Endothelial cell (in vitro differentiated cells): ENCODE measurements at regions not wholly inside any gene's neighbourhood (a gene's known extent, or its start where the extent isn't known, plus 50 kb on each side); places are given as distances from the start of the nearest gene placed in this dataset.

Experiments used
- DNase-seq: peaks from one replicate; pipeline ENCODE4 v3.0.0; 2021; ENCODE audit warnings: low spot score
- H3K27ac Mint-ChIP-seq: one replicate; pipeline ENCODE4 v1.8.0; 2021; ENCODE audit warnings: mixed read lengths, inconsistent platforms; ENCODE audit not compliant: unreplicated experiment
- H3K27me3 Mint-ChIP-seq: one replicate; pipeline ENCODE4 v1.8.0; 2021; ENCODE audit warnings: mild to moderate bottlenecking, moderate library complexity, mixed read lengths, inconsistent platforms; ENCODE audit not compliant: unreplicated experiment
- H3K36me3 Mint-ChIP-seq: one replicate; pipeline ENCODE4 v1.8.0; 2021; ENCODE audit warnings: mild to moderate bottlenecking, low read depth, mixed read lengths, inconsistent platforms; ENCODE audit not compliant: unreplicated experiment
- H3K4me1 Mint-ChIP-seq: one replicate; pipeline ENCODE4 v1.8.0; 2021; ENCODE audit warnings: mild to moderate bottlenecking, mixed read lengths, inconsistent platforms; ENCODE audit not compliant: unreplicated experiment
- H3K4me3 Mint-ChIP-seq: one replicate; pipeline ENCODE4 v1.8.0; 2021; ENCODE audit warnings: mild to moderate bottlenecking, mixed read lengths, inconsistent platforms; ENCODE audit not compliant: unreplicated experiment
- H3K9me3 Mint-ChIP-seq: one replicate; pipeline ENCODE4 v1.8.0; 2021; ENCODE audit warnings: mixed read lengths, inconsistent platforms; ENCODE audit not compliant: unreplicated experiment
- TF ChIP-seq, protein P1 (sequence below): fragments of 200-600 bp; sonication (generic); IDR thresholded peaks from one replicate; pipeline ENCODE4 v1.5.0; 2021; ENCODE audit warnings: antibody characterized with exemption; ENCODE audit not compliant: unreplicated experiment

GRCh38 chr6:134734312-134734869 lies 215.5 kb downstream of the ALDH8A1 start:
- Mint-ChIP-seq H3K27ac (no peak overlapping the region), H3K9me3 (no peaks in the 10 kb centered on the region), H3K36me3 (no peaks in the 10 kb centered on the region), H3K27me3 (no peaks in the 10 kb centered on the region), H3K4me3 (no peak overlapping the region), H3K4me1 (no peaks in the 10 kb centered on the region)
- TF ChIP-seq, protein P1, sequence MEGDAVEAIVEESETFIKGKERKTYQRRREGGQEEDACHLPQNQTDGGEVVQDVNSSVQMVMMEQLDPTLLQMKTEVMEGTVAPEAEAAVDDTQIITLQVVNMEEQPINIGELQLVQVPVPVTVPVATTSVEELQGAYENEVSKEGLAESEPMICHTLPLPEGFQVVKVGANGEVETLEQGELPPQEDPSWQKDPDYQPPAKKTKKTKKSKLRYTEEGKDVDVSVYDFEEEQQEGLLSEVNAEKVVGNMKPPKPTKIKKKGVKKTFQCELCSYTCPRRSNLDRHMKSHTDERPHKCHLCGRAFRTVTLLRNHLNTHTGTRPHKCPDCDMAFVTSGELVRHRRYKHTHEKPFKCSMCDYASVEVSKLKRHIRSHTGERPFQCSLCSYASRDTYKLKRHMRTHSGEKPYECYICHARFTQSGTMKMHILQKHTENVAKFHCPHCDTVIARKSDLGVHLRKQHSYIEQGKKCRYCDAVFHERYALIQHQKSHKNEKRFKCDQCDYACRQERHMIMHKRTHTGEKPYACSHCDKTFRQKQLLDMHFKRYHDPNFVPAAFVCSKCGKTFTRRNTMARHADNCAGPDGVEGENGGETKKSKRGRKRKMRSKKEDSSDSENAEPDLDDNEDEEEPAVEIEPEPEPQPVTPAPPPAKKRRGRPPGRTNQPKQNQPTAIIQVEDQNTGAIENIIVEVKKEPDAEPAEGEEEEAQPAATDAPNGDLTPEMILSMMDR: no peak
- no peak for DNase-seq

- DNase-seq: no peak
- TF ChIP-seq, protein P1: no peak
- Mint-ChIP-seq H3K36me3 (no peaks in the 10 kb centered on the region), H3K27me3 (no peaks in the 10 kb centered on the region), H3K27ac (no peak overlapping the region), H3K9me3 (no peaks in the 10 kb centered on the region), H3K4me1 (no peaks in the 10 kb centered on the region), H3K4me3 (no peak overlapping the region)
Measured at GRCh38 chr6:134733801-134734200, 216.1 kb downstream of the ALDH8A1 start.

GRCh38 chr6:134732763-134733162 lies 217.1 kb downstream of the ALDH8A1 start:
- H3K9me3 Mint-ChIP-seq: no peaks in the 10 kb centered on the region
- DNase-seq: no peak
- TF ChIP-seq, protein P1: no peak
- H3K4me3 Mint-ChIP-seq: no peak overlapping the region
- no peaks in the 10 kb centered on the region for H3K27me3 Mint-ChIP-seq
- no peaks in the 10 kb centered on the region for H3K4me1 Mint-ChIP-seq
- H3K27ac Mint-ChIP-seq: no peak overlapping the region
- H3K36me3 Mint-ChIP-seq: no peaks in the 10 kb centered on the region

DNA sequence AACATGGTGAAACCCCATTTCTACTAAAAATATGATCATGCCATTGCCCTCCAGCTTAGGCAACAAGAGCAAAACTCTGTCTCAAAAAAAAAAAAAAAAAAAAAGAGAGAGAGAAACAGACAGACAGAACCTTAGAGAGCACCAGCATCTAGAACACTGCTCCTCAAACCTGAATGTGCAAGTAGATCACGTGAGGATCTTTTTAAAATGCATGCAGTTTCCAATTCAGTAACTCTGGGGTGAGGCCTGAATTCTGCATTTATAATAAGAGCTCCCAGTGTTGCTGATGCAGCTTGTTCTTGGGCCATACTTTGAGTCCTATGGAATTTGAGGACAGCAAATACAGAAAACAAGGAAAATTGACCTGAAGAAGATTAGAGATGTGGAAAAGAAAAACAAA lies 218.3 kb downstream of the ALDH8A1 start:
- DNase-seq: no peak
- H3K27me3 Mint-ChIP-seq: no peaks in the 10 kb centered on the region
- TF ChIP-seq, protein P1: no peak
- H3K36me3 Mint-ChIP-seq: no peaks in the 10 kb centered on the region
- H3K9me3 Mint-ChIP-seq: no peaks in the 10 kb centered on the region
- H3K4me3 Mint-ChIP-seq: no peak overlapping the region
- H3K4me1 Mint-ChIP-seq: no peaks in the 10 kb centered on the region
- no peak overlapping the region for H3K27ac Mint-ChIP-seq

GRCh38 chr6:134730013-134730412 lies 219.9 kb downstream of the ALDH8A1 start:
- Mint-ChIP-seq H3K4me3 (no peak overlapping the region), H3K27me3 (no peaks in the 10 kb centered on the region), H3K9me3 (no peaks in the 10 kb centered on the region), H3K36me3 (no peaks in the 10 kb centered on the region), H3K4me1 (no peaks in the 10 kb centered on the region), H3K27ac (no peak overlapping the region)
- TF ChIP-seq, protein P1: no peak
- no peak for DNase-seq
